ENCODE measurements at regions not wholly inside any gene's neighbourhood (a gene's known extent, or its start where the extent isn't known, plus 50 kb on each side); places are given as distances from the start of the nearest gene placed in this dataset.

DNA sequence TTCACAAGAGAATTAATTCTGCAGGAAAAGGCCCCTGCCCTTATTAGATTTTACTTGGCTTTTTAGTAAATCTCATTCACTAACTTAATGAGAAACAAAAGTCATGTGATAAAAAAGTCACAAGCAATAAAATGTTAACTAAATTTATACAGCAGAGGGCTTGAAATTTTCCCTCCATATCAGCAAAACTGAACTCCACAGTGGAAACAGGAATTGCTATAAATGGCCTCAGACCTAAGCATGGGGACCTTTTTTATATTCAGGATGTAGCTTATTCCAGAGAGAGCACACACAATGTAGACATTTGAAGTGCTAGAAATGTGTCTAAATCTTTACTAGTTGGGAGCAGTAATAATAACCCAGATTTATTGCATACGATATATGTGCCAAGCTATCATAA, 291.5 kb downstream of the C16orf95 start:
- no peak for TF ChIP-seq POLR2A (IDR thresholded peaks at IDR 0.05)
- TF ChIP-seq, protein P1, sequence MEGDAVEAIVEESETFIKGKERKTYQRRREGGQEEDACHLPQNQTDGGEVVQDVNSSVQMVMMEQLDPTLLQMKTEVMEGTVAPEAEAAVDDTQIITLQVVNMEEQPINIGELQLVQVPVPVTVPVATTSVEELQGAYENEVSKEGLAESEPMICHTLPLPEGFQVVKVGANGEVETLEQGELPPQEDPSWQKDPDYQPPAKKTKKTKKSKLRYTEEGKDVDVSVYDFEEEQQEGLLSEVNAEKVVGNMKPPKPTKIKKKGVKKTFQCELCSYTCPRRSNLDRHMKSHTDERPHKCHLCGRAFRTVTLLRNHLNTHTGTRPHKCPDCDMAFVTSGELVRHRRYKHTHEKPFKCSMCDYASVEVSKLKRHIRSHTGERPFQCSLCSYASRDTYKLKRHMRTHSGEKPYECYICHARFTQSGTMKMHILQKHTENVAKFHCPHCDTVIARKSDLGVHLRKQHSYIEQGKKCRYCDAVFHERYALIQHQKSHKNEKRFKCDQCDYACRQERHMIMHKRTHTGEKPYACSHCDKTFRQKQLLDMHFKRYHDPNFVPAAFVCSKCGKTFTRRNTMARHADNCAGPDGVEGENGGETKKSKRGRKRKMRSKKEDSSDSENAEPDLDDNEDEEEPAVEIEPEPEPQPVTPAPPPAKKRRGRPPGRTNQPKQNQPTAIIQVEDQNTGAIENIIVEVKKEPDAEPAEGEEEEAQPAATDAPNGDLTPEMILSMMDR (IDR thresholded peaks at IDR 0.05), result no peak
- TF ChIP-seq EP300 (IDR thresholded peaks at IDR 0.05), result no peak

Data from ovary (tissue), 3 donors.